AG04450 (cell line): ENCODE measurements at regions not wholly inside any gene's neighbourhood (a gene's known extent, or its start where the extent isn't known, plus 50 kb on each side); places are given as distances from the start of the nearest gene placed in this dataset.

Experiments
- CTCF ChIA-PET: fragments of 300-600, 350-600 bp; formaldehyde crosslinking; extraction: SDS; loops from one replicate; lab custom pipeline; 2022; ENCODE audit warnings: antibody characterized with exemption, inconsistent platforms; lab: Charles Lee
- POLR2A ChIA-PET: fragments of 350-600 bp; formaldehyde crosslinking; extraction: SDS; loops from one replicate; lab custom pipeline; 2021; ENCODE audit warnings: antibody characterized with exemption, inconsistent platforms; lab: Yijun Ruan, JAX
- DNase-seq: peaks from one replicate; pipeline ENCODE4 v3.0.0-alpha.2; 2011; ENCODE audit warnings: low read depth, low spot score
- H3K27ac ChIP-seq: one replicate; pipeline ENCODE4 v1.5.1; 2012; ENCODE audit warnings: low read depth, low read length, control low read depth
- H3K27me3 ChIP-seq: one replicate; pipeline ENCODE4 v1.6.0; 2012; ENCODE audit warnings: low read length; ENCODE audit not compliant: control insufficient read depth, insufficient read depth
- H3K4me3 ChIP-seq: 2 replicates; pipeline ENCODE4 v1.5.1; 2011; ENCODE audit warnings: mild to moderate bottlenecking, low read depth, low read length, control low read depth
- H3K9me3 ChIP-seq: 2 replicates; pipeline ENCODE4 v1.5.1; 2012; ENCODE audit warnings: low read length; ENCODE audit not compliant: control insufficient read depth, insufficient read depth
- CTCF ChIP-seq: IDR thresholded peaks from 2 replicates; pipeline ENCODE4 v1.5.1; 2011; ENCODE audit warnings: low read depth, low read length, control low read depth, inconsistent platforms

GRCh38 chr3:104178680-104179079, 1188.0 kb upstream of the ALCAM start:
- TF ChIP-seq CTCF, result no peak
- ChIA-PET POLR2A (no interaction called here), CTCF (no interaction called here)
- Histone ChIP-seq H3K27ac (no peak overlapping the region), H3K27me3 (no peaks in the 10 kb centered on the region), H3K9me3 (no peaks in the 10 kb centered on the region), H3K4me3 (no peak overlapping the region)
- no peak for DNase-seq

- DNase-seq, result no peak
Observed at GRCh38 chr3:104180906-104181305, 1185.8 kb upstream of the ALCAM start.

GRCh38 chr3:104190681-104191080, 1176.0 kb upstream of the ALCAM start:
- CTCF ChIA-PET, result no interaction called here
- DNase-seq, result no peak
- Histone ChIP-seq H3K27ac (no peak overlapping the region), H3K4me3 (no peak overlapping the region), H3K27me3 (no peaks in the 10 kb centered on the region), H3K9me3 (0 out of 2 replicates have a peak, but pooled peaks cover 2% of the 10 kb centered on the region)
- TF ChIP-seq CTCF, result no peak
- POLR2A ChIA-PET, result no interaction called here

More at GRCh38 chr3:104180906-104181305, 1185.8 kb upstream of the ALCAM start:
- no peaks in the 10 kb centered on the region for H3K27me3 ChIP-seq
- no peaks in the 10 kb centered on the region for H3K9me3 ChIP-seq
- H3K4me3 ChIP-seq, result no peak overlapping the region
- ChIA-PET POLR2A (no interaction called here), CTCF (no interaction called here)
- no peak for TF ChIP-seq CTCF
- no peak overlapping the region for H3K27ac ChIP-seq

GRCh38 chr3:104198131-104198530, 1168.6 kb upstream of the ALCAM start:
- TF ChIP-seq CTCF, result no peak
- H3K27me3 ChIP-seq, result no peaks in the 10 kb centered on the region
- H3K4me3 ChIP-seq, result no peak overlapping the region
- ChIA-PET POLR2A (no interaction called here), CTCF (no interaction called here)
- no peak for DNase-seq
- H3K27ac ChIP-seq, result no peak overlapping the region
- H3K9me3 ChIP-seq, result no peaks in the 10 kb centered on the region

- no peak overlapping the region for H3K27ac ChIP-seq
- no peak for DNase-seq
- ChIA-PET CTCF (no interaction called here), POLR2A (no interaction called here)
- H3K27me3 ChIP-seq, result no peaks in the 10 kb centered on the region
- no peaks in the 10 kb centered on the region for H3K9me3 ChIP-seq
- TF ChIP-seq CTCF, result no peak
- H3K4me3 ChIP-seq, result no peak overlapping the region
Observed at GRCh38 chr3:104206925-104207324, 1159.8 kb upstream of the ALCAM start.
